ENCODE measurements at regions not wholly inside any gene's neighbourhood (a gene's known extent, or its start where the extent isn't known, plus 50 kb on each side); places are given as distances from the start of the nearest gene placed in this dataset.

DNA sequence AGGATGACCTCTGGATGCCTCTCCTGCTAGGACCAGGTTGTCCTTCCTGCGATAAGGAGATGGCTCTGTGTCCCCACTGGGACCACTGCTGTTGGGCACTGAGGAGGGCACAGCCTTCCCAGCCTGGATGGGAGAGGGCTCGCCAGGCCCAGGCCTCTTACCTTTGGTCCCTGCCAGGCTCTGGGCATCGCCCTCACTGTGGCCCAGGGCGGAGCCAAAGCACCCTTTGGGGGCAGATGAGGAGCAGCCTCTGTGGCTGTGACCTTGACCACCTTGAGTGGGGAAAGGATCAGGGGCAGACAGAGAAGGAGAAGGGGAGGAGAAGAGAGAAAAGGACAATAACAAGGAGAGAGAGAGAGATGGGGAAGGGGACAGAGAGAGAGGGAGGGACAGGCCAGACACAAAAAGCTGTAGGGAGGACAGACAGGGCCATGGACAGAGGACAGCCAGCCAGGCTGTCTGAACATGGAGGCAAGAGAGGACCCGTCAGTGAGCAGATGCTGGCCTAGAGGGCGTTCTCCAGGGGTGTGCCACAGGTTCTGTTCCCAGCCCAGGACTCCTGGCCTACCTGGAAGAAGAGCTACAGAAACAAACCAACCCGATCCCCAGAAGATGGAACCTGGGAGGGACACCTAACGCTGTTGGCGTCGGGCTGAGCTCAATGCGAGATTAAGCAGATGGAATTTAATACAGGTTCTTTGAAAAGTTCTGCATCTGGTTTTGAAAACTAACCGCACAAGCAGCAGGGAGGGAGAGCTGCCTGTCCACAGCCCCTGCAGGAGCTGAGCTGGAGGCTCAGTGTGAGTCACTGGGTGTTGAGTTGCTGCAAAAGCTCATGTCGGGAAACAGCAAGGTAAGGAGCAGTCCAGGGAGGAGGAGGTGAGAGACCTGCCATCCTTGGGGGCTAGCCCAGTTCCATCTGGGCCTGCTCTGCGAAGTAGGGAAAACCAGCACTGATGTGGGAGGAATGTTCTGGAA is 262.1 kb downstream of the PTPRU start:
- ChIA-PET RAD21 (ENCODE audit: unreplicated experiment) (no interaction called here), SMC1A (ENCODE audit: uncharacterized antibody, unreplicated experiment) (no interaction called here), CTCF (no interaction called here), POLR2A (no interaction called here)
- ATAC-seq (no peak), FAIRE-seq (no peak), DNase-seq (ENCODE audit: low read depth, low spot score) (no peak)
- H3K4me2 ChIP-seq (ENCODE audit: control insufficient read depth, insufficient read depth), result no peak overlapping the region
- no TSS peak for BruUV-seq (replicated peaks)
- H3K27me3 ChIP-seq (replicated peaks in 1 of 2; ENCODE audit: control insufficient read depth in 2 of 2, insufficient read depth in 2 of 2, low read length in 1 of 2), result peaks cover 0 to 8% of the 10 kb centered on the region in 2 experiments; a peak in 3 of 4 replicates
- no peak overlapping the region for H3K9ac ChIP-seq (ENCODE audit: control insufficient read depth, insufficient read depth, low read length)
- H3K9me3 ChIP-seq (replicated peaks; ENCODE audit: control insufficient read depth, insufficient read depth, low read length), result no peaks in the 10 kb centered on the region
- intact Hi-C loops (cut with micrococcal nuclease; ENCODE audit: unreplicated experiment) (no loop called here), in situ Hi-C loops (cut with MboI) (no loop called here)
- H3K4me1 ChIP-seq (ENCODE audit: control insufficient read depth, insufficient read depth, low read length), result no peaks in the 10 kb centered on the region
- H3K27ac ChIP-seq (ENCODE audit: control insufficient read depth, insufficient read depth), result no peak overlapping the region
- no peaks in the 10 kb centered on the region for H3K79me2 ChIP-seq (ENCODE audit: control insufficient read depth, insufficient read depth, low read length)
- no peak overlapping the region for H3K4me3 ChIP-seq
- no peak overlapping the region for H2AFZ ChIP-seq (ENCODE audit: control insufficient read depth, low read depth, low read length)
- TF ChIP-seq MEF2B (IDR thresholded peaks at IDR 0.05; ENCODE audit: partially characterized antibody, poor library complexity, severe bottlenecking) (no peak), MTA2 (IDR thresholded peaks at IDR 0.05; ENCODE audit: low read depth) (no peak), RB1 (IDR thresholded peaks at IDR 0.05; ENCODE audit: borderline replicate concordance) (no peak), ASH2L (IDR thresholded peaks at IDR 0.05; ENCODE audit: borderline replicate concordance, low read depth) (no peak), MTA3 (IDR thresholded peaks at IDR 0.05; ENCODE audit: borderline replicate concordance, low read length) (no peak), IKZF1 (conservative IDR thresholded peaks at IDR 0.05) (no peak), ZNF207 (IDR thresholded peaks at IDR 0.05; ENCODE audit: borderline replicate concordance) (no peak), POU2F2 (IDR thresholded peaks at IDR 0.05; ENCODE audit: borderline replicate concordance, low read depth, low read length) (no peak), BHLHE40 (IDR thresholded peaks at IDR 0.05; ENCODE audit: borderline replicate concordance in 1 of 2, low read depth in 2 of 2, low read length in 1 of 2) (no peak), ZSCAN29 (IDR thresholded peaks at IDR 0.05) (no peak), IKZF2 (IDR thresholded peaks at IDR 0.05) (no peak), NBN (IDR thresholded peaks at IDR 0.05) (no peak), SPI1 (IDR thresholded peaks at IDR 0.05; ENCODE audit: borderline replicate concordance, insufficient read depth, low read depth, low read length) (no peak)
- TF ChIP-seq, protein P1, sequence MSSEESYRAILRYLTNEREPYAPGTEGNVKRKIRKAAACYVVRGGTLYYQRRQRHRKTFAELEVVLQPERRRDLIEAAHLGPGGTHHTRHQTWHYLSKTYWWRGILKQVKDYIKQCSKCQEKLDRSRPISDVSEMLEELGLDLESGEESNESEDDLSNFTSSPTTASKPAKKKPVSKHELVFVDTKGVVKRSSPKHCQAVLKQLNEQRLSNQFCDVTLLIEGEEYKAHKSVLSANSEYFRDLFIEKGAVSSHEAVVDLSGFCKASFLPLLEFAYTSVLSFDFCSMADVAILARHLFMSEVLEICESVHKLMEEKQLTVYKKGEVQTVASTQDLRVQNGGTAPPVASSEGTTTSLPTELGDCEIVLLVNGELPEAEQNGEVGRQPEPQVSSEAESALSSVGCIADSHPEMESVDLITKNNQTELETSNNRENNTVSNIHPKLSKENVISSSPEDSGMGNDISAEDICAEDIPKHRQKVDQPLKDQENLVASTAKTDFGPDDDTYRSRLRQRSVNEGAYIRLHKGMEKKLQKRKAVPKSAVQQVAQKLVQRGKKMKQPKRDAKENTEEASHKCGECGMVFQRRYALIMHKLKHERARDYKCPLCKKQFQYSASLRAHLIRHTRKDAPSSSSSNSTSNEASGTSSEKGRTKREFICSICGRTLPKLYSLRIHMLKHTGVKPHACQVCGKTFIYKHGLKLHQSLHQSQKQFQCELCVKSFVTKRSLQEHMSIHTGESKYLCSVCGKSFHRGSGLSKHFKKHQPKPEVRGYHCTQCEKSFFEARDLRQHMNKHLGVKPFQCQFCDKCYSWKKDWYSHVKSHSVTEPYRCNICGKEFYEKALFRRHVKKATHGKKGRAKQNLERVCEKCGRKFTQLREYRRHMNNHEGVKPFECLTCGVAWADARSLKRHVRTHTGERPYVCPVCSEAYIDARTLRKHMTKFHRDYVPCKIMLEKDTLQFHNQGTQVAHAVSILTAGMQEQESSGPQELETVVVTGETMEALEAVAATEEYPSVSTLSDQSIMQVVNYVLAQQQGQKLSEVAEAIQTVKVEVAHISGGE (CRISPR knock-in tag; IDR thresholded peaks at IDR 0.05), result no peak
- H4K20me1 ChIP-seq (ENCODE audit: control insufficient read depth, insufficient read depth), result no peaks in the 10 kb centered on the region
- H3K36me3 ChIP-seq (ENCODE audit: control insufficient read depth in 2 of 2, insufficient read depth in 2 of 2, low read length in 1 of 2), result no peaks in the 10 kb centered on the region
- 20% methylated on average over 14 of the region's 14 CpGs for WGBS (ENCODE audit: insufficient coverage, insufficient replicate concordance, low lambda C conversion rate, missing lambda C conversion rate)
